Ishikawa (cell line): ENCODE measurements at regions not wholly inside any gene's neighbourhood (a gene's known extent, or its start where the extent isn't known, plus 50 kb on each side); places are given as distances from the start of the nearest gene placed in this dataset.

ENCODE experiments used
- CEBPB ChIP-seq: IDR thresholded peaks from 2 replicates; pipeline ENCODE4 v1.6.1; 2012
- CREB1 ChIP-seq: IDR thresholded peaks from 2 replicates; pipeline ENCODE4 v1.6.1; 2012; ENCODE audit warnings: low read depth
- EGR1 ChIP-seq: IDR thresholded peaks from 2 replicates; pipeline ENCODE4 v1.6.1; 2012
- EP300 ChIP-seq: IDR thresholded peaks from 2 replicates; pipeline ENCODE4 v1.6.1; 2012; ENCODE audit warnings: borderline replicate concordance
- FOXM1 ChIP-seq: IDR thresholded peaks from 2 replicates; pipeline ENCODE4 v1.6.1; 2012; ENCODE audit warnings: low read depth, borderline replicate concordance
- MAX ChIP-seq: IDR thresholded peaks from 2 replicates; pipeline ENCODE4 v1.6.1; 2012
- NFIC ChIP-seq: IDR thresholded peaks from 2 replicates; pipeline ENCODE4 v1.6.1; 2012
- RAD21 ChIP-seq: IDR thresholded peaks from 2 replicates; pipeline ENCODE4 v1.6.1; 2012; ENCODE audit warnings: low read depth
- REST ChIP-seq: IDR thresholded peaks from 2 replicates; pipeline ENCODE4 v1.6.1; 2012; ENCODE audit warnings: low read depth, mild to moderate bottlenecking
- TEAD4 ChIP-seq: IDR thresholded peaks from 2 replicates; pipeline ENCODE4 v1.6.1; 2012
- USF1 ChIP-seq: IDR thresholded peaks from 2 replicates; pipeline ENCODE4 v1.6.1; 2012
- YY1 ChIP-seq: IDR thresholded peaks from 2 replicates; pipeline ENCODE4 v1.6.1; 2012; ENCODE audit warnings: low read depth
- ZBTB7A ChIP-seq: IDR thresholded peaks from 2 replicates; pipeline ENCODE4 v1.6.1; 2012; ENCODE audit warnings: low read depth

- TF ChIP-seq EP300 (no peak), RAD21 (no peak), EGR1 (no peak), CEBPB (no peak), TEAD4 (no peak), CREB1 (no peak), FOXM1 (no peak), MAX (no peak), USF1 (no peak), YY1 (no peak), NFIC (no peak), ZBTB7A (no peak), REST (no peak)
Observed at GRCh38 chr3:78279091-78279490, 1239.2 kb downstream of the ROBO2 start.
